ENCODE measurements at regions not wholly inside any gene's neighbourhood (a gene's known extent, or its start where the extent isn't known, plus 50 kb on each side); places are given as distances from the start of the nearest gene placed in this dataset.
"Not testable (repeated sequence)": the region's sequence is repeated elsewhere in the genome, so short reads cannot be mapped to it uniquely, and the experiment has no call there.

- no peak for TF ChIP-seq CTCF (conservative IDR thresholded peaks at IDR 0.05; ENCODE audit: low read depth, low read length)
- DNase-seq (ENCODE audit: low read depth), result no peak
- H3K4me3 ChIP-seq (ENCODE audit: low read depth, low read length), result no peak overlapping the region
Observed at GRCh38 chr14:89508863-89509262, 91.8 kb upstream of the FOXN3 start.

DNA sequence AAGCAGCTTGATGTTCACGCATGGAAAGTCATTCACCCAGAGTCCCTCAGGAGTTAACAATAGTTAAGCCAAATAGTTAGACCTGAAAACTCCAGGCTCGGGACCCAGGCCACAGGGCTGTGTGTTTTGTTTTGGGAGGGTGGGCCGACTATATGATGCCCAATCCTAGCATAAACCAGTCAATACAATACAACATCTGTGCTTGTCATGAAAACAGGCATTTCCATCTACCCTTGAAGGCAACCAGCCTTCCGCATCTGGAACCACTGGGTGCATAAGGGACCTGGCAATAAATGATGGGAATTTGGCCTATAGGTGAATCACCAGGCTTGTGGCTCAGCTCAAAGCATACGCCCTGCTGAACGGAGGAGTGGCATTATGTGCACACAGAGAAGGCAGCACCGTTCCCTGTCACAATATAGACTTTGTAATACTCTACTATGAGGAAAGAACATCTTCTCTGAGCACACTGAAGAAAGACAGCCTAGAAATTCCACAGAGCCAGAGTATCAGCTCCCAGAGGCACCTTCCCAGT, 91.0 kb upstream of the FOXN3 start:
- TF ChIP-seq CTCF (conservative IDR thresholded peaks at IDR 0.05; ENCODE audit: low read depth, low read length), result no peak
- no peak overlapping the region for H3K4me3 ChIP-seq (ENCODE audit: low read depth, low read length)
- DNase-seq (ENCODE audit: low read depth), result no peak

DNA sequence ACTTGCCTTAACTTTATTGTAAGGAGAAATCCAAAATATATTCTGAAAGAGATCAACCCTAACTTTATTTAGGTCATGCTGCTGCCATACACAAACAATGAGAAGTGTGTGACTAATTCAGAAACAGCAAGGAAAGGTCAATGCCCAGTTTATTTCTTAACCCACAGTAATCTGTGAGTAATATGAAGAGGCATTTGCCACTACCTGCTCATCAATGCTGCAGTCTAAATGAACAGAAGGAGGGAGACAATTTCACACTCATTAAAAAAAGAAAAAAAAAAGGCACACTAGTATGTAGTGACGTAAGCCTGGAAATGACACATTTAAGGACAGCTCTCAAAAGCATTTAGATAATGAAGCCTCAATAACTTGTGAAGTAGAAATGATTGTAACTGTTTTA, 90.5 kb upstream of the FOXN3 start:
- H3K4me3 ChIP-seq (ENCODE audit: low read depth, low read length), result no peak overlapping the region
- peak; percentile 93 for DNase-seq (ENCODE audit: low read depth)
- TF ChIP-seq CTCF (conservative IDR thresholded peaks at IDR 0.05; ENCODE audit: low read depth, low read length), result no peak

DNA sequence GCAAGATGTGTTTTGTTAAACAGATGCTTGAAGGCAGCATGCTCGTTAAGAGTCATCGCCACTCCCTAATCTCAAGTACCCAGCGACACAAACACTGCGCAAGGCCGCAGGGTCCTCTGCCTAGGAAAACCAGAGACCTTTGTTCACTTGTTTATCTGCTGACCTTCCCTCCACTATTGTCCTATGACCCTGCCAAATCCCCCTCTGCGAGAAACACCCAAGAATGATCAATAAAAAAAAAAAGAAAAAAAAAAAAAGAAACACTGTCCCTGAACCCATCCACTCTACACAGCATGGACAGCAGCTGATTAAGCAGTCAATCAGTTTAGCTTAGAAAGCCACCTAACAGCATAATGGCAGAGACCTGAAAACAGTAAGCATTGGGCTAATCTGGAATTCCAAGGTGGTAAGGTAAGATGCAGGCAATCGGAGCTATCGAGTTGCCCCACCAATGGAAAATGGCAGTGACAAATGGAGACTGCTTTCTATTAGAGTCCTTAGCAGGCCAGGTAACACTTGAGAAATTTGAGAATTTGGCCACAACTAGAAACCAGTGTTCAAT, 89.9 kb upstream of the FOXN3 start:
- H3K4me3 ChIP-seq (ENCODE audit: low read depth, low read length); DNase-seq (ENCODE audit: low read depth): not testable (repeated sequence)

GRCh38 chr14:89504602-89505313, 87.7 kb upstream of the FOXN3 start:
- no peak overlapping the region for H3K4me3 ChIP-seq (ENCODE audit: low read depth, low read length)
- DNase-seq (ENCODE audit: low read depth), result no peak
- no peak for TF ChIP-seq CTCF (conservative IDR thresholded peaks at IDR 0.05; ENCODE audit: low read depth, low read length)

DNA sequence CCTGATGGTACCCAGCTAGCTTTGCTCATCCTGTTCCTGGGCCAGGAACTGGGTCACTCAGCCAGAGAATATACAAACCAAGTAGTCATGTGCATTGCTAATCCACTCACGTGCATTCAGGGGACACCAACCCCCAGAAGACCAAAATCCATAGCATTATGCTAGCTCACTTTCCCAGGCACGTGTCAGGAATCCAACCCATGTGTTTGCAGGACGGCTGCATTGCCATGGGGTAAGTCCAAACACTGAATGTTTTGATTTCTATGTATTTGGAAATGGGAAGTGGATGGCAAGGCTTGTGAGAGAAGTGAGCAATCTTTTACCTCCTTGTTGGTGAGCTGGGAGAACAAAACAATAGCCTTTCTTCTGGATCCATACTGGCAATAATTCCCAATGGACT, 87.1 kb upstream of the FOXN3 start:
- no peak for DNase-seq (ENCODE audit: low read depth)
- no peak overlapping the region for H3K4me3 ChIP-seq (ENCODE audit: low read depth, low read length)
- TF ChIP-seq CTCF (conservative IDR thresholded peaks at IDR 0.05; ENCODE audit: low read depth, low read length), result no peak

DNA sequence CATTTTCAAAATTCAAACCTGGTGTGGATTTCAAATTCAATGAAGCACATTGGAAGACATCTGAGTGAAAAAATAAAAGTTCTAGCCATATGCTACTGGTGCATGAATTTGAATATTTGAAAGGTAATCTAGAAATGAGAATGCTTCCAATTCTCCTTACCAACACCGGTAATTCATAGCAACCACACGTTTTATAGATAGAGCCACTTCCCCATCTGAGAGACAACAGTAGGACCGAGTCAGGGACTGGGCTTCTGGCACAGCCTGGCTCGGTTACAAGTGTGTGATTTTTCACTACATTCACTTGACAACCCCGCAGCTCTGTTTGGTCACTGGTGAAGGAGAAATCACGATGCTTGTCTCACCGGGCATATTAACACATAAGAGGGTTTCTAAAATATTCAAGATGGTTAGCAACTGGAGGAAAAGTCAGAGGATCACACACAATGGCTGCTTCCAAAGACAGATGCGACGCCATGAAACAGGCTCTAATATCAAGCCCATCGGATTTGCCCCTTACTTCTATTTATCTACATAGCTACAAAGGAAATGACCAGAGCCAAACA, 86.5 kb upstream of the FOXN3 start:
- DNase-seq (ENCODE audit: low read depth), result no peak
- H3K4me3 ChIP-seq (ENCODE audit: low read depth, low read length), result no peak overlapping the region
- no peak for TF ChIP-seq CTCF (conservative IDR thresholded peaks at IDR 0.05; ENCODE audit: low read depth, low read length)
